NB4 (cell line): ENCODE measurements at regions not wholly inside any gene's neighbourhood (a gene's known extent, or its start where the extent isn't known, plus 50 kb on each side); places are given as distances from the start of the nearest gene placed in this dataset.

Experiments used
- DNase-seq: peaks from one replicate; pipeline ENCODE4 v3.0.0; 2010; ENCODE audit warnings: low read depth
- H3K4me3 ChIP-seq: one replicate; pipeline ENCODE4 v1.5.1; 2011; ENCODE audit warnings: mild to moderate bottlenecking, low read depth, low read length, moderate library complexity
- CTCF ChIP-seq: IDR thresholded peaks from one replicate; pipeline ENCODE4 v1.5.1; 2012; ENCODE audit warnings: low read depth, low read length
- MAX ChIP-seq: IDR thresholded peaks from 2 replicates; pipeline ENCODE4 v1.6.1; 2011; ENCODE audit warnings: low read depth, low read length
- MYC ChIP-seq: IDR thresholded peaks from 2 replicates; pipeline ENCODE4 v1.6.1; 2011; ENCODE audit warnings: low read depth, low read length
- POLR2A ChIP-seq: IDR thresholded peaks from 2 replicates; pipeline ENCODE4 v1.6.1; 2011; ENCODE audit warnings: mild to moderate bottlenecking; ENCODE audit not compliant: insufficient read length; ENCODE audit errors: extremely low read depth

- TF ChIP-seq MYC, result no peak
- no peak for TF ChIP-seq MAX
- no peak for TF ChIP-seq CTCF
- TF ChIP-seq POLR2A, result no peak
- DNase-seq, result no peak
- H3K4me3 ChIP-seq, result no peak overlapping the region
Observed at GRCh38 chr14:53231171-53231570, 78.0 kb upstream of the DDHD1 start.

GRCh38 chr14:53228966-53229365 is 75.8 kb upstream of the DDHD1 start:
- DNase-seq, result no peak
- TF ChIP-seq MYC, result no peak
- no peak for TF ChIP-seq MAX
- TF ChIP-seq POLR2A, result no peak
- no peak for TF ChIP-seq CTCF
- no peak overlapping the region for H3K4me3 ChIP-seq

GRCh38 chr14:53227154-53227718 is 74.1 kb upstream of the DDHD1 start:
- no peak overlapping the region for H3K4me3 ChIP-seq
- no peak for DNase-seq
- no peak for TF ChIP-seq MAX
- no peak for TF ChIP-seq POLR2A
- no peak for TF ChIP-seq MYC
- TF ChIP-seq CTCF, result no peak

GRCh38 chr14:53226553-53226952 is 73.4 kb upstream of the DDHD1 start:
- TF ChIP-seq POLR2A, result no peak
- no peak for TF ChIP-seq MYC
- no peak for TF ChIP-seq MAX
- no peak for TF ChIP-seq CTCF
- no peak for DNase-seq
- no peak overlapping the region for H3K4me3 ChIP-seq

GRCh38 chr14:53220914-53221313 is 67.8 kb upstream of the DDHD1 start:
- DNase-seq, result no peak
- TF ChIP-seq POLR2A (no peak), CTCF (no peak), MYC (no peak), MAX (no peak)
- H3K4me3 ChIP-seq, result no peak overlapping the region

GRCh38 chr14:53218161-53218560 is 65.0 kb upstream of the DDHD1 start:
- TF ChIP-seq MYC (no peak), MAX (no peak), CTCF (no peak), POLR2A (no peak)
- DNase-seq, result peak; percentile 3
- peak overlapping the region; percentile 61 for H3K4me3 ChIP-seq
